ENCODE measurements at regions not wholly inside any gene's neighbourhood (a gene's known extent, or its start where the extent isn't known, plus 50 kb on each side); places are given as distances from the start of the nearest gene placed in this dataset.

- in situ Hi-C loops (cut with HindIII; ENCODE audit: low sequenced_read_pairs) = no loop called here
- DNase-seq (ENCODE audit: low read depth) = no peak
- TF ChIP-seq CTCF (IDR thresholded peaks at IDR 0.05; ENCODE audit: low read depth, low read length, missing control alignments) = no peak
- no peak overlapping the region for H3K4me3 ChIP-seq (ENCODE audit: low read depth, low read length)
These were observed 50.3 kb upstream of the FNDC1 start for GRCh38 chr6:159118924-159119323.

- TF ChIP-seq CTCF (IDR thresholded peaks at IDR 0.05; ENCODE audit: low read depth, low read length, missing control alignments) = no peak
- in situ Hi-C loops (cut with HindIII; ENCODE audit: low sequenced_read_pairs) = no loop called here
- no peak overlapping the region for H3K4me3 ChIP-seq (ENCODE audit: low read depth, low read length)
- no peak for DNase-seq (ENCODE audit: low read depth)
These were observed 51.6 kb upstream of the FNDC1 start for GRCh38 chr6:159117563-159117962.

- no peak for TF ChIP-seq CTCF (IDR thresholded peaks at IDR 0.05; ENCODE audit: low read depth, low read length, missing control alignments)
- in situ Hi-C loops (cut with HindIII; ENCODE audit: low sequenced_read_pairs) = no loop called here
- no peak overlapping the region for H3K4me3 ChIP-seq (ENCODE audit: low read depth, low read length)
- DNase-seq (ENCODE audit: low read depth) = no peak
These were observed 52.2 kb upstream of the FNDC1 start for GRCh38 chr6:159117046-159117445.

- in situ Hi-C loops (cut with HindIII; ENCODE audit: low sequenced_read_pairs) = no loop called here
- H3K4me3 ChIP-seq (ENCODE audit: low read depth, low read length) = no peak overlapping the region
- no peak for TF ChIP-seq CTCF (IDR thresholded peaks at IDR 0.05; ENCODE audit: low read depth, low read length, missing control alignments)
- no peak for DNase-seq (ENCODE audit: low read depth)
These were observed 52.9 kb upstream of the FNDC1 start for GRCh38 chr6:159116343-159116742.

- TF ChIP-seq CTCF (IDR thresholded peaks at IDR 0.05; ENCODE audit: low read depth, low read length, missing control alignments) = no peak
- in situ Hi-C loops (cut with HindIII; ENCODE audit: low sequenced_read_pairs) = no loop called here
- DNase-seq (ENCODE audit: low read depth) = no peak
- no peak overlapping the region for H3K4me3 ChIP-seq (ENCODE audit: low read depth, low read length)
These were observed 54.6 kb upstream of the FNDC1 start for GRCh38 chr6:159114569-159114968.

- no peak overlapping the region for H3K4me3 ChIP-seq (ENCODE audit: low read depth, low read length)
- TF ChIP-seq CTCF (IDR thresholded peaks at IDR 0.05; ENCODE audit: low read depth, low read length, missing control alignments) = no peak
- DNase-seq (ENCODE audit: low read depth) = no peak
- in situ Hi-C loops (cut with HindIII; ENCODE audit: low sequenced_read_pairs) = no loop called here
These were observed 56.0 kb upstream of the FNDC1 start for GRCh38 chr6:159113223-159113622.

GRCh38 chr6:159112714-159113113, 56.5 kb upstream of the FNDC1 start:
- no peak for TF ChIP-seq CTCF (IDR thresholded peaks at IDR 0.05; ENCODE audit: low read depth, low read length, missing control alignments)
- in situ Hi-C loops (cut with HindIII; ENCODE audit: low sequenced_read_pairs) = no loop called here
- no peak for DNase-seq (ENCODE audit: low read depth)
- no peak overlapping the region for H3K4me3 ChIP-seq (ENCODE audit: low read depth, low read length)
